IPS-20b (cell line): ENCODE measurements at regions not wholly inside any gene's neighbourhood (a gene's known extent, or its start where the extent isn't known, plus 50 kb on each side); places are given as distances from the start of the nearest gene placed in this dataset.

ENCODE experiments used
- H3K27ac ChIP-seq: one replicate; pipeline ENCODE4 v1.5.1; 2013; ENCODE audit warnings: low read length
- H3K27me3 ChIP-seq: 2 replicates; pipeline ENCODE4 v1.6.1; 2013; ENCODE audit warnings: mild to moderate bottlenecking, low read length, inconsistent platforms; ENCODE audit not compliant: insufficient read depth
- H3K36me3 ChIP-seq: 2 replicates; pipeline ENCODE4 v1.6.1; 2013; ENCODE audit warnings: low read depth, mild to moderate bottlenecking, inconsistent platforms, low read length, moderate library complexity; ENCODE audit not compliant: insufficient read depth
- H3K4me1 ChIP-seq: 2 replicates; pipeline ENCODE4 v1.6.1; 2013; ENCODE audit warnings: mild to moderate bottlenecking, control low read depth, inconsistent platforms, low read length, moderate library complexity; ENCODE audit not compliant: insufficient read depth
- H3K4me3 ChIP-seq: 2 replicates; pipeline ENCODE4 v1.5.1; 2013; ENCODE audit warnings: mild to moderate bottlenecking, low read length, inconsistent platforms
- H3K9ac ChIP-seq: 2 replicates; pipeline ENCODE4 v1.6.1; 2013; ENCODE audit warnings: low read depth, mild to moderate bottlenecking, inconsistent platforms, low read length, moderate library complexity
- H3K9me3 ChIP-seq: 2 replicates; pipeline ENCODE4 v1.6.1; 2013; ENCODE audit warnings: mild to moderate bottlenecking, low read depth, low read length, inconsistent platforms; ENCODE audit not compliant: insufficient read depth

- Histone ChIP-seq H3K9ac (no peak overlapping the region), H3K4me3 (no peak overlapping the region), H3K27me3 (no peaks in the 10 kb centered on the region; the same call in 1 of the 2 replicates)
These were observed 280.4 kb downstream of the GALC start for GRCh38 chr14:87712396-87713090.

GRCh38 chr14:87705439-87705896 lies 287.5 kb downstream of the GALC start:
- no peaks in the 10 kb centered on the region for H3K9me3 ChIP-seq
- no peak overlapping the region for H3K9ac ChIP-seq
- no peak overlapping the region for H3K4me3 ChIP-seq
- H3K27ac ChIP-seq: no peak overlapping the region
- no peaks in the 10 kb centered on the region for H3K4me1 ChIP-seq
- H3K27me3 ChIP-seq: no peaks in the 10 kb centered on the region
- no peaks in the 10 kb centered on the region for H3K36me3 ChIP-seq

More at GRCh38 chr14:87712396-87713090, 280.4 kb downstream of the GALC start:
- H3K4me1 ChIP-seq: no peaks in the 10 kb centered on the region
- H3K9me3 ChIP-seq: no peaks in the 10 kb centered on the region
- no peak overlapping the region for H3K27ac ChIP-seq
- no peaks in the 10 kb centered on the region for H3K36me3 ChIP-seq

GRCh38 chr14:87698481-87698880 lies 294.5 kb downstream of the GALC start:
- Histone ChIP-seq H3K27me3 (no peaks in the 10 kb centered on the region), H3K4me3 (no peak overlapping the region), H3K9ac (no peak overlapping the region), H3K4me1 (no peaks in the 10 kb centered on the region), H3K27ac (no peak overlapping the region), H3K9me3 (no peaks in the 10 kb centered on the region), H3K36me3 (no peaks in the 10 kb centered on the region)

- no peak overlapping the region for H3K27ac ChIP-seq
- H3K4me1 ChIP-seq: no peaks in the 10 kb centered on the region
- no peak overlapping the region for H3K9ac ChIP-seq
- no peaks in the 10 kb centered on the region for H3K27me3 ChIP-seq
- no peaks in the 10 kb centered on the region for H3K36me3 ChIP-seq
- no peaks in the 10 kb centered on the region for H3K9me3 ChIP-seq
- no peak overlapping the region for H3K4me3 ChIP-seq
These were observed 296.5 kb downstream of the GALC start for GRCh38 chr14:87696485-87696884.

- Histone ChIP-seq H3K36me3 (no peaks in the 10 kb centered on the region), H3K27ac (no peak overlapping the region), H3K4me1 (no peaks in the 10 kb centered on the region; the same call in 1 of the 2 replicates), H3K27me3 (no peaks in the 10 kb centered on the region), H3K4me3 (no peak overlapping the region), H3K9ac (no peak overlapping the region), H3K9me3 (no peaks in the 10 kb centered on the region)
These were observed 301.7 kb downstream of the GALC start for GRCh38 chr14:87691042-87691881.

- Histone ChIP-seq H3K27me3 (no peaks in the 10 kb centered on the region), H3K27ac (no peak overlapping the region), H3K4me1 (no peaks in the 10 kb centered on the region; the same call in 1 of the 2 replicates), H3K36me3 (no peaks in the 10 kb centered on the region), H3K9me3 (no peaks in the 10 kb centered on the region), H3K9ac (no peak overlapping the region), H3K4me3 (no peak overlapping the region)
These were observed 302.8 kb downstream of the GALC start for GRCh38 chr14:87690076-87690613.

GRCh38 chr14:87688524-87688923 lies 304.5 kb downstream of the GALC start:
- H3K9me3 ChIP-seq: no peaks in the 10 kb centered on the region
- H3K9ac ChIP-seq: no peak overlapping the region
- no peaks in the 10 kb centered on the region for H3K27me3 ChIP-seq
- H3K36me3 ChIP-seq: no peaks in the 10 kb centered on the region
- no peak overlapping the region for H3K27ac ChIP-seq
- no peak overlapping the region for H3K4me3 ChIP-seq
- H3K4me1 ChIP-seq: no peaks in the 10 kb centered on the region; the same call in 1 of the 2 replicates

GRCh38 chr14:87687420-87687819 lies 305.6 kb downstream of the GALC start:
- no peak overlapping the region for H3K9ac ChIP-seq
- H3K36me3 ChIP-seq: no peaks in the 10 kb centered on the region
- no peak overlapping the region for H3K27ac ChIP-seq
- no peaks in the 10 kb centered on the region for H3K9me3 ChIP-seq
- no peaks in the 10 kb centered on the region for H3K27me3 ChIP-seq
- H3K4me1 ChIP-seq: no peaks in the 10 kb centered on the region; the same call in 1 of the 2 replicates
- no peak overlapping the region for H3K4me3 ChIP-seq

- Histone ChIP-seq H3K9ac (no peak overlapping the region), H3K27ac (no peak overlapping the region), H3K9me3 (no peaks in the 10 kb centered on the region), H3K27me3 (no peaks in the 10 kb centered on the region), H3K4me3 (no peak overlapping the region), H3K36me3 (no peaks in the 10 kb centered on the region), H3K4me1 (no peaks in the 10 kb centered on the region; the same call in 1 of the 2 replicates)
These were observed 306.2 kb downstream of the GALC start for GRCh38 chr14:87686746-87687145.

GRCh38 chr14:87679866-87680265 lies 313.1 kb downstream of the GALC start:
- H3K27me3 ChIP-seq: no peaks in the 10 kb centered on the region
- no peak overlapping the region for H3K9ac ChIP-seq
- no peak overlapping the region for H3K27ac ChIP-seq
- no peaks in the 10 kb centered on the region for H3K4me1 ChIP-seq
- no peak overlapping the region for H3K4me3 ChIP-seq
- H3K36me3 ChIP-seq: no peaks in the 10 kb centered on the region
- H3K9me3 ChIP-seq: no peaks in the 10 kb centered on the region

GRCh38 chr14:87678624-87679023 lies 314.4 kb downstream of the GALC start:
- no peaks in the 10 kb centered on the region for H3K9me3 ChIP-seq
- H3K4me3 ChIP-seq: no peak overlapping the region
- H3K36me3 ChIP-seq: no peaks in the 10 kb centered on the region
- no peak overlapping the region for H3K27ac ChIP-seq
- H3K27me3 ChIP-seq: no peaks in the 10 kb centered on the region
- no peaks in the 10 kb centered on the region for H3K4me1 ChIP-seq
- H3K9ac ChIP-seq: no peak overlapping the region
